RCC 7860 (cell line): ENCODE measurements at regions not wholly inside any gene's neighbourhood (a gene's known extent, or its start where the extent isn't known, plus 50 kb on each side); places are given as distances from the start of the nearest gene placed in this dataset.
"Not testable (repeated sequence)": the region's sequence is repeated elsewhere in the genome, so short reads cannot be mapped to it uniquely, and the experiment has no call there.

Experiments used
- DNase-seq: peaks from one replicate; pipeline ENCODE4 v3.0.0-alpha.2; 2015; ENCODE audit warnings: low spot score
- FAIRE-seq: peaks from 2 replicates; lab custom pipeline; 2012; peaks lifted over from hg19 to GRCh38; lab: Jason Lieb, UNC

GRCh38 chr3:193040836-193041672 is 123.4 kb upstream of the MB21D2 start:
- peak; percentile 59 for FAIRE-seq

GRCh38 chr3:193046371-193046770 is 128.7 kb upstream of the MB21D2 start:
- DNase-seq (no peak), FAIRE-seq (no peak)

More at GRCh38 chr3:193040836-193041672, 123.4 kb upstream of the MB21D2 start:
- peak; percentile 47 for DNase-seq

GRCh38 chr3:193047461-193047860 is 129.8 kb upstream of the MB21D2 start:
- not testable (repeated sequence) for FAIRE-seq, DNase-seq

- DNase-seq, result no peak
- no peak for FAIRE-seq
These were observed 130.5 kb upstream of the MB21D2 start for GRCh38 chr3:193048127-193048526.

- FAIRE-seq, result no peak
- no peak for DNase-seq
These were observed 132.3 kb upstream of the MB21D2 start for GRCh38 chr3:193049935-193050334.

- no peak for DNase-seq
These were observed 133.7 kb upstream of the MB21D2 start for GRCh38 chr3:193051314-193051713.

GRCh38 chr3:193052354-193053045 is 134.8 kb upstream of the MB21D2 start:
- DNase-seq, result no peak
- FAIRE-seq, result no peak

More at GRCh38 chr3:193051314-193051713, 133.7 kb upstream of the MB21D2 start:
- FAIRE-seq, result no peak

- DNase-seq (no peak), FAIRE-seq (no peak)
These were observed 135.4 kb upstream of the MB21D2 start for GRCh38 chr3:193053046-193053435.

GRCh38 chr3:193055352-193055751 is 137.7 kb upstream of the MB21D2 start:
- DNase-seq, result no peak
- FAIRE-seq, result no peak

GRCh38 chr3:193057616-193058015 is 140.0 kb upstream of the MB21D2 start:
- DNase-seq (no peak), FAIRE-seq (no peak)

GRCh38 chr3:193060748-193061546 is 143.3 kb upstream of the MB21D2 start:
- DNase-seq (no peak), FAIRE-seq (no peak)

- FAIRE-seq (no peak), DNase-seq (no peak)
These were observed 150.7 kb upstream of the MB21D2 start for GRCh38 chr3:193068365-193068764.

- DNase-seq, FAIRE-seq: not testable (repeated sequence)
These were observed 152.1 kb upstream of the MB21D2 start for GRCh38 chr3:193069732-193070131.

- FAIRE-seq, result no peak
- DNase-seq, result no peak
These were observed 161.5 kb upstream of the MB21D2 start for GRCh38 chr3:193078996-193079753.

GRCh38 chr3:193080821-193081365 is 160.1 kb upstream of the PLAAT1 start:
- no peak for FAIRE-seq
- DNase-seq, result no peak

GRCh38 chr3:193085655-193086054 is 155.4 kb upstream of the PLAAT1 start:
- DNase-seq, result no peak
- FAIRE-seq, result no peak

GRCh38 chr3:193086681-193087080 is 154.3 kb upstream of the PLAAT1 start:
- DNase-seq (no peak), FAIRE-seq (no peak)

GRCh38 chr3:193087336-193087735 is 153.7 kb upstream of the PLAAT1 start:
- FAIRE-seq (no peak), DNase-seq (no peak)

GRCh38 chr3:193095366-193095765 is 145.7 kb upstream of the PLAAT1 start:
- FAIRE-seq (no peak), DNase-seq (no peak)

- no peak for DNase-seq
- FAIRE-seq, result no peak
These were observed 144.9 kb upstream of the PLAAT1 start for GRCh38 chr3:193096076-193096475.
